ENCODE measurements at regions not wholly inside any gene's neighbourhood (a gene's known extent, or its start where the extent isn't known, plus 50 kb on each side); places are given as distances from the start of the nearest gene placed in this dataset.
"Not testable (repeated sequence)": the region's sequence is repeated elsewhere in the genome, so short reads cannot be mapped to it uniquely, and the experiment has no call there.

- TF ChIP-seq ZNF548 (tag by site-specific recombination; IDR thresholded peaks at IDR 0.05) (no peak), BCL6B (tag by site-specific recombination; IDR thresholded peaks at IDR 0.05) (no peak), IKZF3 (tag by site-specific recombination; IDR thresholded peaks at IDR 0.05) (no peak)
- Histone ChIP-seq H3K9me3 (ENCODE audit: control insufficient read depth, insufficient read depth, low read depth, low read length) (no peaks in the 10 kb centered on the region), H3K36me3 (ENCODE audit: control insufficient read depth in 2 of 2, insufficient read depth in 1 of 2, low read length in 2 of 2) (no peaks in the 10 kb centered on the region), H3K4me1 (ENCODE audit: control insufficient read depth, insufficient read depth, low read length) (no peaks in the 10 kb centered on the region), H3K27ac (ENCODE audit: extremely low read depth, low read depth, low read length) (no peak overlapping the region), H3K4me3 (ENCODE audit: low read depth, low read length) (no peak overlapping the region)
- ChIA-PET CTCF (no interaction called here), POLR2A (no interaction called here)
Measured at GRCh38 chr1:221998781-221999180, 256.9 kb upstream of the DUSP10 start.

GRCh38 chr1:221998186-221998612, 256.3 kb upstream of the DUSP10 start:
- Histone ChIP-seq H3K4me1 (ENCODE audit: control insufficient read depth, insufficient read depth, low read length) (no peaks in the 10 kb centered on the region), H3K36me3 (ENCODE audit: control insufficient read depth in 2 of 2, insufficient read depth in 1 of 2, low read length in 2 of 2) (no peaks in the 10 kb centered on the region), H3K27ac (ENCODE audit: extremely low read depth, low read depth, low read length) (no peak overlapping the region), H3K9me3 (ENCODE audit: control insufficient read depth, insufficient read depth, low read depth, low read length) (no peaks in the 10 kb centered on the region), H3K4me3 (ENCODE audit: low read depth, low read length) (no peak overlapping the region)
- CTCF ChIA-PET, result no interaction called here
- no peak for TF ChIP-seq ZNF324 (tag by site-specific recombination; IDR thresholded peaks at IDR 0.05)
- no peak for TF ChIP-seq ZNF26 (tag by site-specific recombination; IDR thresholded peaks at IDR 0.05)
- no peak for TF ChIP-seq AEBP2 (tag by site-specific recombination; IDR thresholded peaks at IDR 0.05; ENCODE audit: borderline replicate concordance)
- no peak for TF ChIP-seq ZSCAN18 (tag by site-specific recombination; IDR thresholded peaks at IDR 0.05)
- no peak for TF ChIP-seq ZSCAN16 (tag by site-specific recombination; IDR thresholded peaks at IDR 0.05)
- TF ChIP-seq ZFP69B (tag by site-specific recombination; IDR thresholded peaks at IDR 0.05), result no peak
- no peak for TF ChIP-seq ZNF398 (tag by site-specific recombination; IDR thresholded peaks at IDR 0.05)
- TF ChIP-seq ZNF529 (tag by site-specific recombination; IDR thresholded peaks at IDR 0.05; ENCODE audit: insufficient replicate concordance), result no peak
- no peak for TF ChIP-seq ZFHX2 (tag by site-specific recombination; conservative IDR thresholded peaks at IDR 0.05)
- POLR2A ChIA-PET, result no interaction called here

- H3K4me1 ChIP-seq (ENCODE audit: control insufficient read depth, insufficient read depth, low read length); H3K9me3 ChIP-seq (ENCODE audit: control insufficient read depth, insufficient read depth, low read depth, low read length); H3K36me3 ChIP-seq (ENCODE audit: control insufficient read depth in 2 of 2, insufficient read depth in 1 of 2, low read length in 2 of 2); H3K27ac ChIP-seq (ENCODE audit: extremely low read depth, low read depth, low read length); H3K4me3 ChIP-seq (ENCODE audit: low read depth, low read length); POLR2A ChIA-PET: not testable (repeated sequence)
- CTCF ChIA-PET, result interaction anchor here (0.7 kb wide), 1 partner anchor 63 kb away, joined by 3 read pairs; no protein-coding TSS in a partner anchor
- peak; percentile 17; the same call in 1 of the 2 replicates for TF ChIP-seq GLIS1 (tag by site-specific recombination; IDR thresholded peaks at IDR 0.05)
- TF ChIP-seq ZFHX2 (tag by site-specific recombination; conservative IDR thresholded peaks at IDR 0.05), result peak; percentile 30; the same call in 1 of the 2 replicates
Measured at GRCh38 chr1:221997012-221997411, 255.1 kb upstream of the DUSP10 start.

Measured in HEK293 (cell line).